Panc1 (cell line): ENCODE measurements at regions not wholly inside any gene's neighbourhood (a gene's known extent, or its start where the extent isn't known, plus 50 kb on each side); places are given as distances from the start of the nearest gene placed in this dataset.
A peak's percentile ranks its signal among the peaks of the same experiment; 100 is the strongest.
"Not testable (repeated sequence)": the region's sequence is repeated elsewhere in the genome, so short reads cannot be mapped to it uniquely, and the experiment has no call there.

Experiments used
- ATAC-seq: fragments of 200-7000 bp; cut with Tn5 transposase; 2 replicates; pipeline ENCODE4 v1.9.1; 2020; ENCODE audit warnings: mild to moderate bottlenecking, moderate library complexity
- BruUV-seq: library from RNA; stranded (reverse); fragments of 400-500 nt; replicated peaks from 2 replicates; lab custom pipeline; 2021; lab: Mats Ljungman, UMichigan
- CTCF ChIA-PET: fragments of 300-600 bp; sonication (Branson Sonifier 250); formaldehyde crosslinking; loops from one replicate; lab custom pipeline; 2022; ENCODE audit warnings: antibody characterized with exemption; lab: Charles Lee
- POLR2A ChIA-PET: fragments of 300-600 bp; sonication (Branson Sonifier 250); formaldehyde crosslinking; loops from one replicate; lab custom pipeline; 2022; ENCODE audit warnings: antibody characterized with exemption; lab: Charles Lee
- DNase-seq: peaks from one replicate; pipeline ENCODE4 v3.0.0-alpha.2; 2010; ENCODE audit warnings: low read depth, low spot score
- H3K27ac ChIP-seq: 2 replicates; pipeline ENCODE4 v1.5.1; 2011; ENCODE audit warnings: mild to moderate bottlenecking, low read length, inconsistent platforms
- H3K27me3 ChIP-seq: fragments of 200-500 bp; sonication (Bioruptor generic); 2 replicates; pipeline ENCODE4 v1.6.0; 2014; ENCODE audit warnings: low read length, inconsistent platforms; ENCODE audit not compliant: control insufficient read depth, insufficient read depth
- H3K36me3 ChIP-seq: fragments of 200-500 bp; sonication (Bioruptor generic); 2 replicates; pipeline ENCODE4 v1.5.1; 2014; ENCODE audit warnings: inconsistent platforms, mild to moderate bottlenecking, low read length, moderate library complexity; ENCODE audit not compliant: control insufficient read depth, insufficient read depth
- H3K4me1 ChIP-seq: 2 replicates; pipeline ENCODE4 v1.5.1; 2011; ENCODE audit warnings: inconsistent platforms, mild to moderate bottlenecking, low read length, moderate library complexity; ENCODE audit not compliant: control insufficient read depth, insufficient read depth
- H3K4me3 ChIP-seq, 2 experiments: 2 replicates each; pipeline ENCODE4 v1.5.1; 2011 to 2012; ENCODE audit warnings: low read depth in 2 of 2, low read length in 2 of 2, mild to moderate bottlenecking in 2 of 2, inconsistent platforms in 1 of 2, moderate library complexity in 1 of 2
- H3K9me3 ChIP-seq: fragments of 200-500 bp; sonication (Bioruptor generic); 2 replicates; pipeline ENCODE4 v1.5.1; 2014; ENCODE audit warnings: low read depth, mild to moderate bottlenecking, inconsistent platforms, low read length, moderate library complexity; ENCODE audit not compliant: control insufficient read depth, insufficient read depth
- CTCF ChIP-seq: fragments of 450-650 bp; IDR thresholded peaks from 2 replicates; pipeline ENCODE4 v1.5.1; 2017; ENCODE audit warnings: mild to moderate bottlenecking
- POLR2AphosphoS5 ChIP-seq: IDR thresholded peaks from 2 replicates; pipeline ENCODE4 v1.6.1; 2012; ENCODE audit warnings: mild to moderate bottlenecking, low read depth, low read length, moderate library complexity
- REST ChIP-seq, 2 experiments: IDR thresholded peaks; 2 replicates each; pipeline ENCODE4 v1.6.1; 2011 to 2012; ENCODE audit warnings: low read depth in 2 of 2, control low read depth in 1 of 2, low read length in 1 of 2, mild to moderate bottlenecking in 1 of 2, moderate library complexity in 1 of 2; ENCODE audit not compliant: insufficient read depth in 1 of 2
- SIN3A ChIP-seq: IDR thresholded peaks from 2 replicates; pipeline ENCODE4 v1.6.1; 2012; ENCODE audit warnings: low read depth, mild to moderate bottlenecking, low read length, moderate library complexity, borderline replicate concordance; ENCODE audit not compliant: insufficient read depth
- TCF7L2 ChIP-seq: IDR thresholded peaks from 2 replicates; pipeline ENCODE4 v1.6.1; 2011; ENCODE audit warnings: mild to moderate bottlenecking, low read depth, low read length, inconsistent platforms
- in situ Hi-C: cut with HindIII; loops from 2 replicates; pipeline ENCODE4 v1.10.0; 2016; ENCODE audit warnings: low sequenced_read_pairs, low pct_unique_long_range_greater_than_20kb
- intact Hi-C: fragments of 100-400 bp; cut with micrococcal nuclease; formaldehyde crosslinking; loops from one replicate; pipeline ENCODE4 v1.10.0; 2022; ENCODE audit not compliant: unreplicated experiment

- no peaks in the 10 kb centered on the region for H3K27me3 ChIP-seq
- H3K4me1 ChIP-seq = no peaks in the 10 kb centered on the region
- intact Hi-C loops (no loop called here), in situ Hi-C loops (no loop called here)
- DNase-seq = peak; percentile 27
- ChIA-PET CTCF (no interaction called here), POLR2A (no interaction called here)
- H3K36me3 ChIP-seq = no peaks in the 10 kb centered on the region
- H3K9me3 ChIP-seq = no peaks in the 10 kb centered on the region
- no TSS peak for BruUV-seq
- peak overlapping the region; percentile 21 to 45 for H3K4me3 ChIP-seq
- ATAC-seq = peak; percentile 77; the same call in 1 of the 2 replicates
- H3K27ac ChIP-seq = peak overlapping the region; percentile 25; the same call in 1 of the 2 replicates
- no peak for TF ChIP-seq CTCF
- TF ChIP-seq TCF7L2 = no peak
- TF ChIP-seq POLR2AphosphoS5 = no peak
- no peak for TF ChIP-seq REST (IDR thresholded peaks at IDR 0.05; ENCODE audit: insufficient read depth in 1 of 2, low read depth in 2 of 2, low read length in 1 of 2)
- TF ChIP-seq SIN3A = no peak
Measured at GRCh38 chr4:59553721-59554091, 1646.4 kb upstream of the ADGRL3 start.

DNA sequence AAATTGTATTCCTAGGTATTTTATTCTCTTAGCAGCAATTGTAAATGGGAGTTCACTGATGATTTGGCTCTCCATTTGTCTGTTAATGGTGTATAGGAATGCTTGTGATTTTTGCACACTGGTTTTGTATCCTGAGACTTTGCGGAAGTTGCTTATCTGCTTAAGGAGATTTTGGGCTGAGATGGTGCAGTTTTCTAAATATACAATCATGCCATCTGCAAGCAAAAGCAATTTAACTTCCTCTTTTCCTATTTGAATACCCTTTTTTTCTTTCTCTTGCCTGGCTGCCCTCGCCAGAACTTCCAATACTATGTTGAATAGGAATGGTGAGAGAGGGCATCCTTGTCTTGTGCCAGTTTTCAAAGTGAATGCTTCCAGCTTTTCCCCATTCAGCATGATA, 1643.9 kb upstream of the ADGRL3 start:
- H3K36me3 ChIP-seq, DNase-seq, H3K27ac ChIP-seq, BruUV-seq, POLR2A ChIA-PET, H3K4me3 ChIP-seq, H3K9me3 ChIP-seq, H3K27me3 ChIP-seq, H3K4me1 ChIP-seq, in situ Hi-C loops, intact Hi-C loops, ATAC-seq: not testable (repeated sequence)
- CTCF ChIA-PET = interaction anchor here (0.6 kb wide), 1 partner anchor 16 kb away, joined by 3 read pairs; no protein-coding TSS in a partner anchor

DNA sequence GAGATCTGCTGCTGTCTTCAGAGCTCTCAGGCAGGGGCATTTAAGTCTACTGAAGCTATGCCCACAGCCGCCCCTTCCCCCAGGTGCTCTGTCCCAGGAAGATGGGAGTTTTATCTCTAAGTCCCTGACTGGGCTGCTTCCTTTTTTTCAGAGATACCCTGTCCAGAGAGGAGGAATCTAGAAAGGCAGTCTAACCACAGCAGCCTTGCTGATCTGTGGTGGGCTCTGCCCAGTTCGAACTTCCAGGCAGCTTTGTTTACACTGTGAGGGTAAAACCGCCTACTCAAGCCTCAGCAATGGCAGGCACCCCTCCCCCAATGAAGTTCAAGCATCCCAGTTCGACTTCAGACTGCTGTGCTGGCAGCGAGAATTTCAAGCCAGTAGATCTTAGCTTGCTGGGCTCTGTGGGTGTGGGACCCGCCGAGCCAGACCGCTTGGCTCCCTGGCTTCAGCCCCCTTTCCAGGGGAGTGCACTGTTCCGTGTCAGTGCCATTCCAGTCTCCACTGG, 1639.9 kb upstream of the ADGRL3 start:
- in situ Hi-C loops, BruUV-seq, ATAC-seq, H3K4me3 ChIP-seq, H3K27me3 ChIP-seq, CTCF ChIA-PET, H3K4me1 ChIP-seq, H3K27ac ChIP-seq, H3K9me3 ChIP-seq, intact Hi-C loops, H3K36me3 ChIP-seq, DNase-seq: not testable (repeated sequence)
- POLR2A ChIA-PET = interaction anchor here (0.7 kb wide), 1 partner anchor 1170 kb away, joined by 3 read pairs; no protein-coding TSS in a partner anchor
